ENCODE measurements at regions not wholly inside any gene's neighbourhood (a gene's known extent, or its start where the extent isn't known, plus 50 kb on each side); places are given as distances from the start of the nearest gene placed in this dataset.

GRCh38 chr14:103204852-103205540 lies 81.7 kb downstream of the TNFAIP2 start:
- no peak overlapping the region for H3K27ac ChIP-seq (ENCODE audit: low read depth in 1 of 2, low read length in 2 of 2)
- TF ChIP-seq HNF4G (IDR thresholded peaks at IDR 0.05), result no peak
- no peak for TF ChIP-seq TAF1 (conservative IDR thresholded peaks at IDR 0.05)
- TF ChIP-seq FOXA1 (IDR thresholded peaks at IDR 0.05), result no peak
- no peak for TF ChIP-seq RAD21 (IDR thresholded peaks at IDR 0.05)
- no peak for TF ChIP-seq NR2F2 (IDR thresholded peaks at IDR 0.05)
- TF ChIP-seq REST (IDR thresholded peaks at IDR 0.05), result no peak
- no peak for TF ChIP-seq ATF3 (IDR thresholded peaks at IDR 0.05)
- TF ChIP-seq HNF4A (conservative IDR thresholded peaks at IDR 0.05), result no peak
- no peak for TF ChIP-seq CTCF (IDR thresholded peaks at IDR 0.05; ENCODE audit: low read depth, low read length, missing input control)
- TF ChIP-seq MAX (IDR thresholded peaks at IDR 0.05), result no peak
- no peak for TF ChIP-seq EGR1 (IDR thresholded peaks at IDR 0.05; ENCODE audit: low read depth in 2 of 2)
- no peak for TF ChIP-seq SP1 (IDR thresholded peaks at IDR 0.05)
- TF ChIP-seq YY1 (IDR thresholded peaks at IDR 0.05), result no peak
- no peak for TF ChIP-seq RXRA (IDR thresholded peaks at IDR 0.05)
- H3K36me3 ChIP-seq (ENCODE audit: control insufficient read depth in 4 of 4, insufficient read depth in 3 of 4, low read depth in 1 of 4, low read length in 3 of 4), result no peaks in the 10 kb centered on the region
- no peaks in the 10 kb centered on the region for H3K9me3 ChIP-seq (ENCODE audit: control insufficient read depth in 4 of 4, low read length in 3 of 4)
- WGBS, result 74% methylated on average over 5 of the region's 5 CpGs
- DNase-seq (ENCODE audit: low spot score), result no peak
- no peaks in the 10 kb centered on the region for H3K27me3 ChIP-seq (ENCODE audit: control insufficient read depth in 4 of 4, insufficient read depth in 4 of 4, low read length in 3 of 4)
- no peak overlapping the region for H3K9ac ChIP-seq (ENCODE audit: low read depth in 1 of 2, low read length in 2 of 2)
- peaks cover 3 to 21% (median 5%) of the 10 kb centered on the region in 4 donors for H3K4me1 ChIP-seq (ENCODE audit: control insufficient read depth in 4 of 4, insufficient read depth in 4 of 4, low read length in 3 of 4)
- no peak overlapping the region for H3K4me3 ChIP-seq (ENCODE audit: low read depth in 1 of 3, low read length in 3 of 3)

- 50% methylated on average over 3 of the region's 3 CpGs for WGBS
- H3K9me3 ChIP-seq (ENCODE audit: control insufficient read depth in 4 of 4, low read length in 3 of 4), result no peaks in the 10 kb centered on the region
- no peaks in the 10 kb centered on the region for H3K27me3 ChIP-seq (ENCODE audit: control insufficient read depth in 4 of 4, insufficient read depth in 4 of 4, low read length in 3 of 4)
- peak overlapping the region in 2 of 3 donors; percentile 74 to 85 for H3K4me3 ChIP-seq (ENCODE audit: low read depth in 1 of 3, low read length in 3 of 3)
- H3K27ac ChIP-seq (ENCODE audit: low read depth in 1 of 2, low read length in 2 of 2), result peak overlapping the region; percentile 92 to 97
- no peak for DNase-seq (ENCODE audit: low spot score)
- H3K36me3 ChIP-seq (ENCODE audit: control insufficient read depth in 4 of 4, insufficient read depth in 3 of 4, low read depth in 1 of 4, low read length in 3 of 4), result no peaks in the 10 kb centered on the region
- peak overlapping the region in 1 of 2 donors; percentile 82 for H3K9ac ChIP-seq (ENCODE audit: low read depth in 1 of 2, low read length in 2 of 2)
- TF ChIP-seq MAX (IDR thresholded peaks at IDR 0.05), result no peak
- no peak for TF ChIP-seq JUND (IDR thresholded peaks at IDR 0.05)
- TF ChIP-seq FOXA1 (IDR thresholded peaks at IDR 0.05), result no peak
- TF ChIP-seq SP1 (IDR thresholded peaks at IDR 0.05), result no peak
- no peak for TF ChIP-seq YY1 (IDR thresholded peaks at IDR 0.05)
- no peak for TF ChIP-seq RAD21 (IDR thresholded peaks at IDR 0.05)
- no peak for TF ChIP-seq REST (IDR thresholded peaks at IDR 0.05)
- TF ChIP-seq TAF1 (conservative IDR thresholded peaks at IDR 0.05), result no peak
- TF ChIP-seq NR2F2 (IDR thresholded peaks at IDR 0.05), result no peak
- no peak for TF ChIP-seq HNF4A (conservative IDR thresholded peaks at IDR 0.05)
- no peak for TF ChIP-seq GABPA (IDR thresholded peaks at IDR 0.05 in 1 of 2, conservative IDR thresholded peaks at IDR 0.05 in 1 of 2)
- H3K4me1 ChIP-seq (ENCODE audit: control insufficient read depth in 4 of 4, insufficient read depth in 4 of 4, low read length in 3 of 4), result peaks cover 3 to 21% (median 5%) of the 10 kb centered on the region in 4 donors
These were observed 82.3 kb downstream of the TNFAIP2 start for GRCh38 chr14:103205541-103205906.

All from liver (tissue), 8 donors.